ENCODE measurements at regions not wholly inside any gene's neighbourhood (a gene's known extent, or its start where the extent isn't known, plus 50 kb on each side); places are given as distances from the start of the nearest gene placed in this dataset.

- DNase-seq = no peak
- no peaks in the 10 kb centered on the region for H3K9me3 ChIP-seq
- no peak overlapping the region for H3K27ac Mint-ChIP-seq (ENCODE audit: unreplicated experiment)
- BruUV-seq (replicated peaks) = no TSS peak
- ChIA-PET CTCF (no interaction called here), POLR2A (no interaction called here)
- H3K36me3 ChIP-seq (ENCODE audit: control insufficient read depth, insufficient read depth, low read length) = no peaks in the 10 kb centered on the region
- H3K4me3 Mint-ChIP-seq (ENCODE audit: unreplicated experiment) = no peak overlapping the region
- no peaks in the 10 kb centered on the region for H3K4me1 ChIP-seq
- H3K36me3 Mint-ChIP-seq (ENCODE audit: insufficient read depth, unreplicated experiment) = no peaks in the 10 kb centered on the region
- H3K27me3 ChIP-seq (replicated peaks; ENCODE audit: control insufficient read depth, insufficient read depth, low read length) = no peaks in the 10 kb centered on the region
- H3K27me3 Mint-ChIP-seq (ENCODE audit: insufficient read depth, unreplicated experiment) = no peaks in the 10 kb centered on the region
- TF ChIP-seq CTCF (IDR thresholded peaks at IDR 0.05; ENCODE audit: insufficient read depth in 1 of 2, low read depth in 1 of 2, low read length in 1 of 2, severe bottlenecking in 1 of 2, unreplicated experiment in 1 of 2) = no peak
- H3K4me1 Mint-ChIP-seq (ENCODE audit: low read depth, unreplicated experiment) = no peaks in the 10 kb centered on the region
- H3K9me3 Mint-ChIP-seq (ENCODE audit: unreplicated experiment) = no peaks in the 10 kb centered on the region
- no peak overlapping the region for H3K4me3 ChIP-seq (ENCODE audit: low read depth, low read length)
- intact Hi-C loops (cut with micrococcal nuclease; ENCODE audit: unreplicated experiment) = no loop called here
Observed at GRCh38 chr21:14684071-14684470, 138.0 kb upstream of the SAMSN1 start.

GRCh38 chr21:14683063-14683462, 136.9 kb upstream of the SAMSN1 start:
- Histone ChIP-seq H3K4me3 (ENCODE audit: low read depth, low read length) (no peak overlapping the region), H3K4me1 (no peaks in the 10 kb centered on the region), H3K9me3 (no peaks in the 10 kb centered on the region), H3K27me3 (replicated peaks; ENCODE audit: control insufficient read depth, insufficient read depth, low read length) (no peaks in the 10 kb centered on the region), H3K36me3 (ENCODE audit: control insufficient read depth, insufficient read depth, low read length) (no peaks in the 10 kb centered on the region)
- no peaks in the 10 kb centered on the region for H3K27me3 Mint-ChIP-seq (ENCODE audit: insufficient read depth, unreplicated experiment)
- ChIA-PET CTCF (no interaction called here), POLR2A (no interaction called here)
- no peak for DNase-seq
- H3K36me3 Mint-ChIP-seq (ENCODE audit: insufficient read depth, unreplicated experiment) = no peaks in the 10 kb centered on the region
- H3K9me3 Mint-ChIP-seq (ENCODE audit: unreplicated experiment) = no peaks in the 10 kb centered on the region
- H3K27ac Mint-ChIP-seq (ENCODE audit: unreplicated experiment) = no peak overlapping the region
- intact Hi-C loops (cut with micrococcal nuclease; ENCODE audit: unreplicated experiment) = no loop called here
- TF ChIP-seq CTCF (IDR thresholded peaks at IDR 0.05; ENCODE audit: insufficient read depth in 1 of 2, low read depth in 1 of 2, low read length in 1 of 2, severe bottlenecking in 1 of 2, unreplicated experiment in 1 of 2) = no peak
- H3K4me1 Mint-ChIP-seq (ENCODE audit: low read depth, unreplicated experiment) = no peaks in the 10 kb centered on the region
- no peak overlapping the region for H3K4me3 Mint-ChIP-seq (ENCODE audit: unreplicated experiment)
- no TSS peak for BruUV-seq (replicated peaks)

- Mint-ChIP-seq H3K27ac (ENCODE audit: unreplicated experiment) (no peak overlapping the region), H3K36me3 (ENCODE audit: insufficient read depth, unreplicated experiment) (no peaks in the 10 kb centered on the region), H3K4me3 (ENCODE audit: unreplicated experiment) (no peak overlapping the region), H3K27me3 (ENCODE audit: insufficient read depth, unreplicated experiment) (no peaks in the 10 kb centered on the region), H3K9me3 (ENCODE audit: unreplicated experiment) (no peaks in the 10 kb centered on the region), H3K4me1 (ENCODE audit: low read depth, unreplicated experiment) (no peaks in the 10 kb centered on the region)
- no TSS peak for BruUV-seq (replicated peaks)
- Histone ChIP-seq H3K4me3 (ENCODE audit: low read depth, low read length) (no peak overlapping the region), H3K9me3 (no peaks in the 10 kb centered on the region), H3K36me3 (ENCODE audit: control insufficient read depth, insufficient read depth, low read length) (no peaks in the 10 kb centered on the region), H3K27me3 (replicated peaks; ENCODE audit: control insufficient read depth, insufficient read depth, low read length) (no peaks in the 10 kb centered on the region), H3K4me1 (no peaks in the 10 kb centered on the region)
- ChIA-PET CTCF (no interaction called here), POLR2A (no interaction called here)
- no peak for TF ChIP-seq CTCF (IDR thresholded peaks at IDR 0.05; ENCODE audit: insufficient read depth in 1 of 2, low read depth in 1 of 2, low read length in 1 of 2, severe bottlenecking in 1 of 2, unreplicated experiment in 1 of 2)
- no peak for DNase-seq
- intact Hi-C loops (cut with micrococcal nuclease; ENCODE audit: unreplicated experiment) = no loop called here
Observed at GRCh38 chr21:14678973-14679574, 133.0 kb upstream of the SAMSN1 start.

Measured in Caco-2 (cell line).